ENCODE measurements at regions not wholly inside any gene's neighbourhood (a gene's known extent, or its start where the extent isn't known, plus 50 kb on each side); places are given as distances from the start of the nearest gene placed in this dataset.

DNA sequence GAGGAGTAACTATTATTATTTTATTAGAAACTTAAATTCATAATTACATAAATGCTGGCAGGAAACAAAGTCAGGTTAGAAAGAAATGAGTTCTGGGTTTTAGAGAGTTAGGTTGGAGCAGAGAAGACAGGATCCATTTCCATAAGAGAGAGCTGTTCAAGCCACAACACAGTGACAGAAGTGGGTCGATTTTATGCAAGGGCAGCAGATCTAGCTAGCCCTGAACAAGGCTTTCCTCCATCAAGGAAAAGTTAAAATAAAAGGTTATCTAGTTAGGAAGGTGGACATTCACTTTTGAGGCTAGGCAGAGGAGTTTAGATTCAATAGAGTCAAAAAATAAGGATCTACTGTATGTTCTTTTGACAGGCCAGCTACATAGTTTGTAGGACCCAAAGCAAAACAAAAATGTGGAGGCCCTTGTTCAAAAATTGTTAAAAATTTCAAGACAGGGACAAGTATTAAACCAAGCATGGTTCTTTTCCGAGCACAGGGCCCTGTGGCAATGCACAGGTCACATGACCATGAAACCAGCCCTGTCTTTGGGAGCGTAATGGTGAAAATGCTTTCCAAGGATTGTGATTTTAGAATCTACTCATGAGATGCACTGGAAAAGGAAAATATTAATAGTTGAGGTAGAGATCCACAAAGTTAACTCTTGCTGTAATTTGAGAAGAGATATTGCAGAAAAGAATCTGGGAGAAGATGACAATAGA is 91.2 kb upstream of the CREB1 start:
- TF ChIP-seq, protein P1, sequence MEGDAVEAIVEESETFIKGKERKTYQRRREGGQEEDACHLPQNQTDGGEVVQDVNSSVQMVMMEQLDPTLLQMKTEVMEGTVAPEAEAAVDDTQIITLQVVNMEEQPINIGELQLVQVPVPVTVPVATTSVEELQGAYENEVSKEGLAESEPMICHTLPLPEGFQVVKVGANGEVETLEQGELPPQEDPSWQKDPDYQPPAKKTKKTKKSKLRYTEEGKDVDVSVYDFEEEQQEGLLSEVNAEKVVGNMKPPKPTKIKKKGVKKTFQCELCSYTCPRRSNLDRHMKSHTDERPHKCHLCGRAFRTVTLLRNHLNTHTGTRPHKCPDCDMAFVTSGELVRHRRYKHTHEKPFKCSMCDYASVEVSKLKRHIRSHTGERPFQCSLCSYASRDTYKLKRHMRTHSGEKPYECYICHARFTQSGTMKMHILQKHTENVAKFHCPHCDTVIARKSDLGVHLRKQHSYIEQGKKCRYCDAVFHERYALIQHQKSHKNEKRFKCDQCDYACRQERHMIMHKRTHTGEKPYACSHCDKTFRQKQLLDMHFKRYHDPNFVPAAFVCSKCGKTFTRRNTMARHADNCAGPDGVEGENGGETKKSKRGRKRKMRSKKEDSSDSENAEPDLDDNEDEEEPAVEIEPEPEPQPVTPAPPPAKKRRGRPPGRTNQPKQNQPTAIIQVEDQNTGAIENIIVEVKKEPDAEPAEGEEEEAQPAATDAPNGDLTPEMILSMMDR (IDR thresholded peaks at IDR 0.05; ENCODE audit: insufficient read depth, low read length, poor library complexity, severe bottlenecking): no peak
- TF ChIP-seq EZH2phosphoT487 (conservative IDR thresholded peaks at IDR 0.05; ENCODE audit: low read length): no peak

Data from SU-DHL-6 (cell line).